IMR-90 (cell line): ENCODE measurements at regions not wholly inside any gene's neighbourhood (a gene's known extent, or its start where the extent isn't known, plus 50 kb on each side); places are given as distances from the start of the nearest gene placed in this dataset.

Source experiments
- ATAC-seq: fragments of 200-7000 bp; cut with Tn5 transposase; 2 replicates; pipeline ENCODE4 v1.9.1; 2020; ENCODE audit warnings: low read depth, mild to moderate bottlenecking, moderate library complexity
- BruUV-seq: library from RNA; stranded (reverse); fragments of 400-500 nt; replicated peaks from 2 replicates; lab custom pipeline; 2021; lab: Mats Ljungman, UMichigan
- CTCF ChIA-PET: fragments of 300-600 bp; formaldehyde crosslinking; extraction: SDS; loops from one replicate; lab custom pipeline; 2021; ENCODE audit warnings: antibody characterized with exemption; lab: Yijun Ruan, JAX
- POLR2A ChIA-PET: fragments of 300-600 bp; sonication (Branson Sonifier 250); formaldehyde crosslinking; loops from one replicate; lab custom pipeline; 2022; ENCODE audit warnings: antibody characterized with exemption; ENCODE audit not compliant: unreplicated experiment; lab: Charles Lee
- DNase-seq: peaks from one replicate; pipeline ENCODE4 v3.0.0; 2013
- H2AFZ ChIP-seq: replicated peaks from 2 replicates; pipeline ENCODE3; 2013; ENCODE audit warnings: low read length, mild to moderate bottlenecking; ENCODE audit not compliant: poor library complexity
- H2AK5ac ChIP-seq: 2 replicates; pipeline ENCODE4 v1.6.1; 2013; ENCODE audit warnings: low read depth, low read length, inconsistent platforms
- H2AK9ac ChIP-seq: replicated peaks from 2 replicates; pipeline ENCODE3; 2013; ENCODE audit warnings: mild to moderate bottlenecking, low read depth, low read length, moderate library complexity; ENCODE audit not compliant: poor library complexity
- H2BK120ac ChIP-seq: 2 replicates; pipeline ENCODE4 v1.6.1; 2013; ENCODE audit warnings: low read depth, low read length, inconsistent platforms
- H2BK15ac ChIP-seq: 3 replicates; pipeline ENCODE4 v1.6.1; 2013; ENCODE audit warnings: low read depth, low read length, inconsistent platforms
- H2BK20ac ChIP-seq: 2 replicates; pipeline ENCODE4 v1.6.1; 2013; ENCODE audit warnings: low read depth, mild to moderate bottlenecking, inconsistent platforms, low read length, moderate library complexity
- H2BK5ac ChIP-seq: 2 replicates; pipeline ENCODE4 v1.6.1; 2013; ENCODE audit warnings: mild to moderate bottlenecking, low read depth, low read length, inconsistent platforms; ENCODE audit not compliant: poor library complexity, severe bottlenecking
- H3K14ac ChIP-seq: replicated peaks from 2 replicates; pipeline ENCODE4 v1.6.1; 2013; ENCODE audit warnings: low read depth, low read length, inconsistent platforms
- H3K18ac ChIP-seq: 2 replicates; pipeline ENCODE4 v1.6.1; 2013; ENCODE audit warnings: low read depth, low read length, control low read depth
- H3K23ac ChIP-seq: 2 replicates; pipeline ENCODE4 v1.6.1; 2013; ENCODE audit warnings: low read depth, low read length, inconsistent platforms
- H3K27ac ChIP-seq: 2 replicates; pipeline ENCODE4 v1.5.1; 2013; ENCODE audit warnings: mild to moderate bottlenecking, control low read depth, low read length; ENCODE audit not compliant: insufficient read depth
- H3K27me3 ChIP-seq: 2 replicates; pipeline ENCODE4 v1.6.1; 2013; ENCODE audit warnings: low read length; ENCODE audit not compliant: control insufficient read depth, insufficient read depth
- H3K36me3 ChIP-seq: 2 replicates; pipeline ENCODE4 v1.6.1; 2013; ENCODE audit warnings: low read length, mixed read lengths; ENCODE audit not compliant: control insufficient read depth, insufficient read depth
- H3K4ac ChIP-seq: 2 replicates; pipeline ENCODE4 v1.6.1; 2013; ENCODE audit warnings: low read depth, low read length, inconsistent platforms
- H3K4me1 ChIP-seq: 2 replicates; pipeline ENCODE4 v1.6.1; 2013; ENCODE audit warnings: low read length, mixed read lengths; ENCODE audit not compliant: control insufficient read depth, insufficient read depth
- H3K4me2 ChIP-seq: 2 replicates; pipeline ENCODE4 v1.6.1; 2013; ENCODE audit warnings: low read depth, mild to moderate bottlenecking, control low read depth, low read length, moderate library complexity
- H3K4me3 ChIP-seq: 2 replicates; pipeline ENCODE4 v1.5.1; 2013; ENCODE audit warnings: low read depth, mild to moderate bottlenecking, control low read depth, low read length, moderate library complexity; ENCODE audit not compliant: insufficient read depth
- H3K56ac ChIP-seq: 2 replicates; pipeline ENCODE4 v1.6.1; 2013; ENCODE audit warnings: low read length, inconsistent platforms; ENCODE audit not compliant: insufficient read depth; ENCODE audit errors: extremely low read depth
- H3K79me1 ChIP-seq, 2 experiments: 2 replicates each; pipeline ENCODE4 v1.6.1; 2013; ENCODE audit warnings: low read length in 2 of 2, inconsistent platforms in 1 of 2, low read depth in 1 of 2
- H3K9ac ChIP-seq: 2 replicates; pipeline ENCODE4 v1.6.1; 2013; ENCODE audit warnings: low read depth, low read length, control low read depth
- H3K9me1 ChIP-seq: 2 replicates; pipeline ENCODE4 v1.6.1; 2013; ENCODE audit warnings: low read length, inconsistent platforms; ENCODE audit not compliant: insufficient read depth
- H3K9me3 ChIP-seq: 2 replicates; pipeline ENCODE4 v1.6.1; 2013; ENCODE audit warnings: low read length; ENCODE audit not compliant: control insufficient read depth, insufficient read depth
- H4K20me1 ChIP-seq: 2 replicates; pipeline ENCODE4 v1.6.1; 2013; ENCODE audit warnings: low read length, inconsistent platforms; ENCODE audit not compliant: insufficient read depth
- H4K5ac ChIP-seq: 2 replicates; pipeline ENCODE4 v1.6.1; 2013; ENCODE audit warnings: mild to moderate bottlenecking, low read depth, low read length, control low read depth
- H4K8ac ChIP-seq, 2 experiments: 2 replicates each; pipeline ENCODE4 v1.6.1; 2013; ENCODE audit warnings: low read depth in 2 of 2, low read length in 2 of 2, control low read depth in 1 of 2, inconsistent platforms in 1 of 2
- H4K91ac ChIP-seq: 2 replicates; pipeline ENCODE4 v1.6.1; 2013; ENCODE audit warnings: low read depth, low read length, inconsistent platforms; ENCODE audit not compliant: insufficient read depth
- CHD1 ChIP-seq: IDR thresholded peaks from 2 replicates; pipeline ENCODE4 v1.6.1; 2012; ENCODE audit warnings: low read depth, low read length, improper control_type of control experiment
- MXI1 ChIP-seq: IDR thresholded peaks from 2 replicates; pipeline ENCODE4 v1.6.1; 2012; ENCODE audit warnings: low read depth, mild to moderate bottlenecking, low read length, moderate library complexity, borderline replicate concordance
- WGBS, 2 experiments: methylation state at CpG; one replicate each; pipeline versions ENCODE4 v1.1.5 to v1.1.7; 2013; ENCODE audit warnings: missing lambda C conversion rate in 2 of 2; ENCODE audit not compliant: insufficient read length in 1 of 2; ENCODE audit errors: extremely low coverage in 2 of 2; 5-methylcytosine and 5-hydroxymethylcytosine counted together
- dilution Hi-C: fragments of 300-500 bp; cut with HindIII; formaldehyde crosslinking; loops from one replicate; pipeline ENCODE4 v1.14.3; 2018; ENCODE audit warnings: low sequenced_read_pairs; ENCODE audit not compliant: unreplicated experiment
- in situ Hi-C: fragments of 300-500 bp; cut with MboI; formaldehyde crosslinking; loops from 3 replicates; pipeline ENCODE4 v1.14.3; 2019; ENCODE audit warnings: low sequenced_read_pairs, inconsistent platforms, mixed read lengths
- intact Hi-C: fragments of 100-400 bp; cut with micrococcal nuclease; formaldehyde crosslinking; loops from 2 replicates; pipeline ENCODE4 v1.10.0; 2022
- TF ChIP-seq, protein P1 (sequence below): conservative IDR thresholded peaks from 2 replicates; pipeline ENCODE4 v1.5.1; 2012; ENCODE audit warnings: mild to moderate bottlenecking, low read depth, low read length, improper control_type of control experiment

DNA sequence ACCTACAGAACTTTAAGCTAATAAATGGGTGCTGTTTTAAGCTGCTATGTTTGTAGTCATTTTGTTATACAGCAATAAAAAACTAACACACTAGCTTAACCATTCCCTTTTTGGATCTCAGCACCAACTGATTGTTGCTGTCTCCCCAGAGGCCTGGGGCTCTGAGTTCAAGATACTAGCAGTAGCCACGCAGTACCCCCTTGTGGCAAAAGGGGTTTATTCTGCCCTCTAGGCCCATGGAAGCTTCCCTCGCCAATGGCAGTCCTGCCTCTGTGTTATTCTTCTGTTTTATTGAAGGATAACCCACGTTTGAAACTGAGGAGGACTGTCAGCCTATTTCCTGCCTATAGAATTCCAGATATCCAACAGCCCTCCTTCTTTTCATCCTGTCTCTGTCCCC lies 455.3 kb upstream of the ATP2B1 start:
- intact Hi-C loops, result no loop called here
- Histone ChIP-seq H2BK120ac (no peak overlapping the region), H4K8ac (no peak overlapping the region), H3K9me3 (no peaks in the 10 kb centered on the region), H3K4me1 (no peaks in the 10 kb centered on the region), H4K5ac (no peak overlapping the region), H3K27me3 (peaks cover 1% of the 10 kb centered on the region; the same call in 1 of the 2 replicates), H3K4me2 (no peak overlapping the region), H3K56ac (no peak overlapping the region), H3K36me3 (no peaks in the 10 kb centered on the region), H3K18ac (no peak overlapping the region), H3K79me1 (no peaks in the 10 kb centered on the region), H4K91ac (no peak overlapping the region), H3K4me3 (no peak overlapping the region), H2BK15ac (no peak overlapping the region), H2BK20ac (no peak overlapping the region), H3K9me1 (no peaks in the 10 kb centered on the region), H3K27ac (no peak overlapping the region), H3K14ac (no peak overlapping the region), H4K20me1 (no peaks in the 10 kb centered on the region), H2AK5ac (no peak overlapping the region), H2AFZ (no peak overlapping the region), H3K9ac (no peak overlapping the region), H3K23ac (no peak overlapping the region), H3K4ac (no peak overlapping the region), H2AK9ac (no peak overlapping the region), H2BK5ac (no peak overlapping the region)
- dilution Hi-C loops, result no loop called here
- TF ChIP-seq, protein P1, sequence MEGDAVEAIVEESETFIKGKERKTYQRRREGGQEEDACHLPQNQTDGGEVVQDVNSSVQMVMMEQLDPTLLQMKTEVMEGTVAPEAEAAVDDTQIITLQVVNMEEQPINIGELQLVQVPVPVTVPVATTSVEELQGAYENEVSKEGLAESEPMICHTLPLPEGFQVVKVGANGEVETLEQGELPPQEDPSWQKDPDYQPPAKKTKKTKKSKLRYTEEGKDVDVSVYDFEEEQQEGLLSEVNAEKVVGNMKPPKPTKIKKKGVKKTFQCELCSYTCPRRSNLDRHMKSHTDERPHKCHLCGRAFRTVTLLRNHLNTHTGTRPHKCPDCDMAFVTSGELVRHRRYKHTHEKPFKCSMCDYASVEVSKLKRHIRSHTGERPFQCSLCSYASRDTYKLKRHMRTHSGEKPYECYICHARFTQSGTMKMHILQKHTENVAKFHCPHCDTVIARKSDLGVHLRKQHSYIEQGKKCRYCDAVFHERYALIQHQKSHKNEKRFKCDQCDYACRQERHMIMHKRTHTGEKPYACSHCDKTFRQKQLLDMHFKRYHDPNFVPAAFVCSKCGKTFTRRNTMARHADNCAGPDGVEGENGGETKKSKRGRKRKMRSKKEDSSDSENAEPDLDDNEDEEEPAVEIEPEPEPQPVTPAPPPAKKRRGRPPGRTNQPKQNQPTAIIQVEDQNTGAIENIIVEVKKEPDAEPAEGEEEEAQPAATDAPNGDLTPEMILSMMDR, result peak; percentile 16; the same call in 1 of the 2 replicates
- no peak for TF ChIP-seq MXI1
- TF ChIP-seq CHD1, result no peak
- no CpG with 5 or more reads among the region's 3 CpGs for WGBS, 2 experiments
- CTCF ChIA-PET, result interaction anchor here (0.6 to 0.9 kb wide), 3 partner anchors 12 to 424 kb away, joined by 3 read pairs; no protein-coding TSS in a partner anchor
- POLR2A ChIA-PET, result interaction anchor here (0.6 kb wide), 1 partner anchor 1846 kb away, joined by 4 read pairs; no protein-coding TSS in a partner anchor
- in situ Hi-C loops, result no loop called here
- ATAC-seq, result no peak
- no TSS peak for BruUV-seq
- no peak for DNase-seq
